SK-N-SH (cell line): ENCODE measurements at regions not wholly inside any gene's neighbourhood (a gene's known extent, or its start where the extent isn't known, plus 50 kb on each side); places are given as distances from the start of the nearest gene placed in this dataset.

Source experiments
- CTCF ChIA-PET: fragments of 300-600, 350-600 bp; formaldehyde crosslinking; extraction: SDS; loops from one replicate; lab custom pipeline; 2021; lab: Yijun Ruan, JAX
- POLR2A ChIA-PET: fragments of 350-600 bp; sonication (Branson Sonifier 250); formaldehyde crosslinking; extraction: SDS; loops from one replicate; lab custom pipeline; 2020; ENCODE audit warnings: antibody characterized with exemption, inconsistent platforms; lab: Yijun Ruan, JAX
- DNase-seq: peaks from one replicate; pipeline ENCODE4 v3.0.0; 2012
- H2AFZ ChIP-seq: fragments of 200-600 bp; sonication (generic); 2 replicates; pipeline ENCODE4 v1.8.1; 2016; ENCODE audit warnings: antibody characterized with exemption, mild to moderate bottlenecking, low read depth
- H3F3A ChIP-seq: fragments of 200-600 bp; sonication (generic); replicated peaks from 2 replicates; pipeline ENCODE3; 2016; ENCODE audit warnings: antibody characterized with exemption, mild to moderate bottlenecking; ENCODE audit not compliant: insufficient read depth
- H3K27ac ChIP-seq, 2 experiments: fragments of 200-500 bp in 1 of 2; fragments of 200-600 bp in 1 of 2; sonication (Bioruptor generic) in 1 of 2; sonication (generic), shearing (Covaris generic) in 1 of 2; 2 replicates each; pipeline versions ENCODE4 v1.5.1 to v1.6.1; 2014 to 2016; ENCODE audit warnings: low read depth in 2 of 2, inconsistent platforms in 1 of 2, low read length in 1 of 2, mild to moderate bottlenecking in 1 of 2, mixed read lengths in 1 of 2
- H3K27me3 ChIP-seq: fragments of 200-600 bp; sonication (generic), shearing (Covaris generic); 2 replicates; pipeline ENCODE4 v1.6.1; 2016; ENCODE audit warnings: mixed run types; ENCODE audit not compliant: insufficient read depth
- H3K36me3 ChIP-seq, 2 experiments: fragments of 200-500 bp in 1 of 2; fragments of 200-600 bp in 1 of 2; sonication (Bioruptor generic) in 1 of 2; sonication (generic) in 1 of 2; replicated peaks in 1 of 2; 2 replicates each; pipeline versions ENCODE3 to v1.5.1; 2014 to 2016; ENCODE audit warnings: low read length in 1 of 2, mild to moderate bottlenecking in 1 of 2; ENCODE audit not compliant: insufficient read depth in 2 of 2, control insufficient read depth in 1 of 2
- H3K4me1 ChIP-seq, 2 experiments: fragments of 200-500 bp in 1 of 2; fragments of 200-600 bp in 1 of 2; sonication (Bioruptor generic) in 1 of 2; sonication (generic), shearing (Covaris generic) in 1 of 2; 2 replicates each; pipeline versions ENCODE4 v1.5.1 to v1.6.1; 2014 to 2016; ENCODE audit warnings: low read depth in 1 of 2, low read length in 1 of 2, mixed run types in 1 of 2; ENCODE audit not compliant: insufficient read depth in 2 of 2, control insufficient read depth in 1 of 2
- H3K4me2 ChIP-seq: fragments of 200-600 bp; sonication (generic), shearing (Covaris generic); 2 replicates; pipeline ENCODE4 v1.6.1; 2017; ENCODE audit warnings: mixed run types
- H3K4me3 ChIP-seq, 2 experiments: fragments of 200-500 bp in 1 of 2; fragments of 200-600 bp in 1 of 2; sonication (Bioruptor generic) in 1 of 2; sonication (generic), shearing (Covaris generic) in 1 of 2; 2 replicates each; pipeline versions ENCODE4 v1.5.1 to v1.8.1; 2014 to 2016; ENCODE audit warnings: low read depth in 2 of 2, inconsistent platforms in 1 of 2, low read length in 1 of 2, mild to moderate bottlenecking in 1 of 2, mixed read lengths in 1 of 2, moderate library complexity in 1 of 2
- H3K79me2 ChIP-seq: fragments of 200-600 bp; sonication (generic); 2 replicates; pipeline ENCODE4 v1.8.1; 2017; ENCODE audit warnings: mild to moderate bottlenecking; ENCODE audit not compliant: insufficient read depth
- H3K9ac ChIP-seq: fragments of 200-600 bp; sonication (generic); 2 replicates; pipeline ENCODE4 v1.6.1; 2017; ENCODE audit warnings: mixed run types
- H3K9me2 ChIP-seq: fragments of 200-600 bp; sonication (generic); 2 replicates; pipeline ENCODE4 v1.6.1; 2017; ENCODE audit warnings: mixed run types
- H3K9me3 ChIP-seq: fragments of 200-600 bp; sonication (generic); 2 replicates; pipeline ENCODE4 v1.6.1; 2017; ENCODE audit warnings: mixed run types, mild to moderate bottlenecking, moderate library complexity
- H4K20me1 ChIP-seq: fragments of 200-600 bp; sonication (generic); 2 replicates; pipeline ENCODE4 v1.6.1; 2017; ENCODE audit warnings: mild to moderate bottlenecking, mixed run types; ENCODE audit not compliant: insufficient read depth
- CHD2 ChIP-seq: fragments of 150-350 bp; IDR thresholded peaks from 2 replicates; pipeline ENCODE4 v1.6.1; 2018; ENCODE audit warnings: low read length; ENCODE audit not compliant: partially characterized antibody
- ELF1 ChIP-seq: IDR thresholded peaks from 2 replicates; pipeline ENCODE4 v1.4.0; 2012
- EZH2phosphoT487 ChIP-seq: fragments of 200-600 bp; sonication (generic); IDR thresholded peaks from 2 replicates; pipeline ENCODE4 v1.6.1; 2017; ENCODE audit warnings: low read depth, mixed run types, mild to moderate bottlenecking, antibody characterized with exemption, moderate library complexity, borderline replicate concordance
- GATA2 ChIP-seq: sonication (generic); formaldehyde crosslinking; IDR thresholded peaks from 2 replicates; pipeline ENCODE4 v1.5.0; 2020; ENCODE audit warnings: mild to moderate bottlenecking, missing genetic modification reagents
- JUND ChIP-seq: IDR thresholded peaks from 2 replicates; pipeline ENCODE4 v1.4.0; 2012
- MEF2A ChIP-seq: IDR thresholded peaks from 2 replicates; pipeline ENCODE4 v1.4.0; 2012; ENCODE audit warnings: low read depth, borderline replicate concordance
- MXI1 ChIP-seq: IDR thresholded peaks from 2 replicates; pipeline ENCODE4 v1.6.1; 2012; ENCODE audit warnings: mild to moderate bottlenecking, low read depth, low read length, improper control_type of control experiment
- NFIC ChIP-seq: IDR thresholded peaks from 2 replicates; pipeline ENCODE4 v1.4.0; 2012; ENCODE audit warnings: borderline replicate concordance
- NRF1 ChIP-seq: IDR thresholded peaks from 2 replicates; pipeline ENCODE4 v1.6.1; 2012; ENCODE audit warnings: low read depth, mild to moderate bottlenecking, low read length
- POLR2AphosphoS5 ChIP-seq: IDR thresholded peaks from 2 replicates; pipeline ENCODE4 v1.6.1; 2012; ENCODE audit warnings: low read depth, low read length
- RFX5 ChIP-seq: IDR thresholded peaks from 2 replicates; pipeline ENCODE4 v1.6.1; 2012; ENCODE audit warnings: mild to moderate bottlenecking, improper control_type of control experiment, low read length
- RXRA ChIP-seq: IDR thresholded peaks from 2 replicates; pipeline ENCODE4 v1.4.0; 2012; ENCODE audit warnings: low read depth, mild to moderate bottlenecking, borderline replicate concordance
- SIN3A ChIP-seq: IDR thresholded peaks from 2 replicates; pipeline ENCODE4 v1.6.1; 2012; ENCODE audit warnings: low read depth, mild to moderate bottlenecking, low read length, moderate library complexity, borderline replicate concordance
- SMC3 ChIP-seq: IDR thresholded peaks from 2 replicates; pipeline ENCODE4 v1.6.1; 2012; ENCODE audit warnings: low read depth, low read length, improper control_type of control experiment
- TAF1 ChIP-seq: IDR thresholded peaks from 2 replicates; pipeline ENCODE4 v1.6.1; 2012; ENCODE audit warnings: low read depth, mild to moderate bottlenecking, low read length, moderate library complexity, borderline replicate concordance
- TCF12 ChIP-seq: IDR thresholded peaks from 2 replicates; pipeline ENCODE4 v1.4.0; 2012
- TEAD4 ChIP-seq: IDR thresholded peaks from 2 replicates; pipeline ENCODE4 v1.4.0; 2012; ENCODE audit warnings: mild to moderate bottlenecking, borderline replicate concordance; ENCODE audit not compliant: insufficient read depth
- WGBS: methylation state at CpG from one replicate; pipeline ENCODE4 v1.1.6; 2017; ENCODE audit warnings: low lambda C conversion rate; 5-methylcytosine and 5-hydroxymethylcytosine counted together
- TF ChIP-seq, protein P1 (sequence below): fragments of 150-350 bp; IDR thresholded peaks from 2 replicates; pipeline ENCODE4 v1.6.1; 2017; ENCODE audit warnings: antibody characterized with exemption, low read length, low read depth, borderline replicate concordance
- TF ChIP-seq, protein P2 (sequence below): IDR thresholded peaks from 2 replicates; pipeline ENCODE4 v1.4.0; 2012; ENCODE audit warnings: low read depth, borderline replicate concordance
- TF ChIP-seq, protein P3 (sequence below): IDR thresholded peaks from 2 replicates; pipeline ENCODE4 v1.4.0; 2012; ENCODE audit warnings: low read depth, borderline replicate concordance

DNA sequence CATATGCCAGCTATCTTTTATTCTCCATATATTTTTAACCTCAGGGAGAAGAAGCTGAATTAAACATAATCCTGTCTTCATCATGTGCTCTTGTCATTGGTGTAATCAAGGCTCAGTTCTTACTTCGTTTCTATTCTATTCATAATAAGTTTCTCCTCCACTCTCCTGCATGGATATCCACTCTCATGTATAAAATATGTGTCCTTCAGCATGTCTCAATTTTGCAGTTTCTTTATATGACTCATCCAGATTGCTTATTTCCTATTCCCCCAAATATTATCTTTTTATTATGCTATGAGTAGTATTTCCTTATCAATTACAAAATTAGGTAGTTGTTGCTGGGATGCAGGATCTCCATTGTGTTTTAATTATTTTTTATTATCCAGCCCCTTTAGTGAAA lies 643.7 kb upstream of the ACO1 start:
- CTCF ChIA-PET, result no interaction called here
- no peaks in the 10 kb centered on the region for H3F3A ChIP-seq
- H3K79me2 ChIP-seq, result no peaks in the 10 kb centered on the region; the same call in 1 of the 2 replicates
- H3K4me1 ChIP-seq, result no peaks in the 10 kb centered on the region
- no peak overlapping the region for H3K4me2 ChIP-seq
- TF ChIP-seq GATA2 (CRISPR knock-in tag), result no peak
- no peak for TF ChIP-seq TAF1
- TF ChIP-seq, protein P1, sequence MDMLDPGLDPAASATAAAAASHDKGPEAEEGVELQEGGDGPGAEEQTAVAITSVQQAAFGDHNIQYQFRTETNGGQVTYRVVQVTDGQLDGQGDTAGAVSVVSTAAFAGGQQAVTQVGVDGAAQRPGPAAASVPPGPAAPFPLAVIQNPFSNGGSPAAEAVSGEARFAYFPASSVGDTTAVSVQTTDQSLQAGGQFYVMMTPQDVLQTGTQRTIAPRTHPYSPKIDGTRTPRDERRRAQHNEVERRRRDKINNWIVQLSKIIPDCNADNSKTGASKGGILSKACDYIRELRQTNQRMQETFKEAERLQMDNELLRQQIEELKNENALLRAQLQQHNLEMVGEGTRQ, result no peak
- TF ChIP-seq, protein P2, sequence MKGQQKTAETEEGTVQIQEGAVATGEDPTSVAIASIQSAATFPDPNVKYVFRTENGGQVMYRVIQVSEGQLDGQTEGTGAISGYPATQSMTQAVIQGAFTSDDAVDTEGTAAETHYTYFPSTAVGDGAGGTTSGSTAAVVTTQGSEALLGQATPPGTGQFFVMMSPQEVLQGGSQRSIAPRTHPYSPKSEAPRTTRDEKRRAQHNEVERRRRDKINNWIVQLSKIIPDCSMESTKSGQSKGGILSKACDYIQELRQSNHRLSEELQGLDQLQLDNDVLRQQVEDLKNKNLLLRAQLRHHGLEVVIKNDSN, result no peak
- TF ChIP-seq POLR2AphosphoS5, result no peak
- TF ChIP-seq CHD2, result no peak
- TF ChIP-seq, all 33 proteins: peak for 0
- Histone ChIP-seq H3K4me3 (no peak overlapping the region), H4K20me1 (no peaks in the 10 kb centered on the region), H3K27ac (no peak overlapping the region), H3K9me2 (no peaks in the 10 kb centered on the region), H3K27me3 (no peaks in the 10 kb centered on the region), H3K9ac (no peak overlapping the region), H3K9me3 (no peaks in the 10 kb centered on the region), H2AFZ (no peak overlapping the region), H3K36me3 (no peaks in the 10 kb centered on the region)
- no peak for DNase-seq
- POLR2A ChIA-PET, result no interaction called here
- 31% methylated on average over 1 of the region's 1 CpG for whole genome bisulfite sequencing

DNA sequence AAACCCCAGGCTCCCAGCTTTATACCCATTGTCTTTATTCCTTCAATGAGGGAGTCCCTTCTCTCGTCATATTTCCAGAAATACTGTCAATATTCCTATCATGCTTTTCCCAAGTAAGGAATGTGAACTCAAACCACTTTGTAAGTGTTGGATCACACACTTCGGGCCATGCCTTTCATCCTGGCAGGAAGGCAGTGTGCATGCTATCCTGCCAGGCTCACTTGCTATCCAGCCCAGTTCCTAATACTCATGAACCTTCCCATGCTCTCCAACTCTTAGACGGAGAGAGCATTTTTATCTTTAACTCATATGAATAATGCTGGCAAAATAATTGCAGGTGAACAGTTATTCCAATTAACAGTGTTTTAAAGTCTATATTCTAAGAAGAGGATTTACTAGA lies 639.9 kb upstream of the ACO1 start:
- DNase-seq, result no peak
- no peaks in the 10 kb centered on the region for H3K4me1 ChIP-seq
- TF ChIP-seq EZH2phosphoT487, result no peak
- TF ChIP-seq TEAD4, result no peak
- no peak for TF ChIP-seq MXI1
- no peak for TF ChIP-seq RFX5
- TF ChIP-seq TCF12, result no peak
- no peak for TF ChIP-seq TAF1
- no peak for TF ChIP-seq ELF1
- no peak for TF ChIP-seq NRF1
- TF ChIP-seq GATA2 (CRISPR knock-in tag), result no peak
- TF ChIP-seq RXRA, result no peak
- TF ChIP-seq, protein P3, sequence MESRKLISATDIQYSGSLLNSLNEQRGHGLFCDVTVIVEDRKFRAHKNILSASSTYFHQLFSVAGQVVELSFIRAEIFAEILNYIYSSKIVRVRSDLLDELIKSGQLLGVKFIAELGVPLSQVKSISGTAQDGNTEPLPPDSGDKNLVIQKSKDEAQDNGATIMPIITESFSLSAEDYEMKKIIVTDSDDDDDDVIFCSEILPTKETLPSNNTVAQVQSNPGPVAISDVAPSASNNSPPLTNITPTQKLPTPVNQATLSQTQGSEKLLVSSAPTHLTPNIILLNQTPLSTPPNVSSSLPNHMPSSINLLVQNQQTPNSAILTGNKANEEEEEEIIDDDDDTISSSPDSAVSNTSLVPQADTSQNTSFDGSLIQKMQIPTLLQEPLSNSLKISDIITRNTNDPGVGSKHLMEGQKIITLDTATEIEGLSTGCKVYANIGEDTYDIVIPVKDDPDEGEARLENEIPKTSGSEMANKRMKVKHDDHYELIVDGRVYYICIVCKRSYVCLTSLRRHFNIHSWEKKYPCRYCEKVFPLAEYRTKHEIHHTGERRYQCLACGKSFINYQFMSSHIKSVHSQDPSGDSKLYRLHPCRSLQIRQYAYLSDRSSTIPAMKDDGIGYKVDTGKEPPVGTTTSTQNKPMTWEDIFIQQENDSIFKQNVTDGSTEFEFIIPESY, result no peak
- no peak for TF ChIP-seq CHD2
- no peak for TF ChIP-seq MEF2A
- no peak for TF ChIP-seq JUND
- TF ChIP-seq POLR2AphosphoS5, result no peak
- no peak for TF ChIP-seq SMC3
- TF ChIP-seq NFIC, result no peak
- TF ChIP-seq SIN3A, result no peak
- H4K20me1 ChIP-seq, result no peaks in the 10 kb centered on the region
- no peaks in the 10 kb centered on the region for H3K27me3 ChIP-seq
- H3K9ac ChIP-seq, result no peak overlapping the region
- 35% methylated on average over 3 of the region's 3 CpGs for WGBS
- CTCF ChIA-PET, result interaction anchor here (2.4 kb wide), 1 partner anchor 10 kb away, joined by 5 read pairs; no protein-coding TSS in a partner anchor
- H2AFZ ChIP-seq, result no peak overlapping the region
- H3K27ac ChIP-seq, result no peak overlapping the region
- POLR2A ChIA-PET, result no interaction called here
- no peak overlapping the region for H3K4me3 ChIP-seq
- H3K79me2 ChIP-seq, result no peaks in the 10 kb centered on the region; the same call in 1 of the 2 replicates
- H3K36me3 ChIP-seq, result no peaks in the 10 kb centered on the region
- no peaks in the 10 kb centered on the region for H3F3A ChIP-seq
- no peaks in the 10 kb centered on the region for H3K9me3 ChIP-seq
- no peaks in the 10 kb centered on the region for H3K9me2 ChIP-seq
- no peak overlapping the region for H3K4me2 ChIP-seq
